ENCODE measurements at regions not wholly inside any gene's neighbourhood (a gene's known extent, or its start where the extent isn't known, plus 50 kb on each side); places are given as distances from the start of the nearest gene placed in this dataset.

GRCh38 chr5:136665331-136665730 lies 300.0 kb upstream of the TRPC7 start:
- Mint-ChIP-seq H3K27me3 (no peaks in the 10 kb centered on the region), H3K36me3 (no peaks in the 10 kb centered on the region), H3K4me3 (no peak overlapping the region), H3K27ac (no peak overlapping the region), H3K9me3 (no peaks in the 10 kb centered on the region), H3K4me1 (no peaks in the 10 kb centered on the region)
- DNase-seq: no peak

GRCh38 chr5:136661026-136661425 lies 295.7 kb upstream of the TRPC7 start:
- Mint-ChIP-seq H3K36me3 (no peaks in the 10 kb centered on the region), H3K4me3 (no peak overlapping the region)

GRCh38 chr5:136656811-136657210 lies 291.5 kb upstream of the TRPC7 start:
- no peaks in the 10 kb centered on the region for H3K36me3 Mint-ChIP-seq
- no peak overlapping the region for H3K4me3 Mint-ChIP-seq
- no peak for DNase-seq
- no peaks in the 10 kb centered on the region for H3K27me3 Mint-ChIP-seq
- no peaks in the 10 kb centered on the region for H3K4me1 Mint-ChIP-seq
- H3K27ac Mint-ChIP-seq: no peak overlapping the region
- no peaks in the 10 kb centered on the region for H3K9me3 Mint-ChIP-seq

More at GRCh38 chr5:136661026-136661425, 295.7 kb upstream of the TRPC7 start:
- Mint-ChIP-seq H3K4me1 (no peaks in the 10 kb centered on the region), H3K27me3 (no peaks in the 10 kb centered on the region), H3K27ac (no peak overlapping the region), H3K9me3 (no peaks in the 10 kb centered on the region)
- no peak for DNase-seq

- H3K9me3 Mint-ChIP-seq: peaks cover under 1% of the 10 kb centered on the region
- H3K36me3 Mint-ChIP-seq: no peaks in the 10 kb centered on the region
- H3K4me3 Mint-ChIP-seq: no peak overlapping the region
- H3K27ac Mint-ChIP-seq: no peak overlapping the region
- no peaks in the 10 kb centered on the region for H3K4me1 Mint-ChIP-seq
- DNase-seq: no peak
- H3K27me3 Mint-ChIP-seq: no peaks in the 10 kb centered on the region
Observed at GRCh38 chr5:136655468-136655867, 290.1 kb upstream of the TRPC7 start.

GRCh38 chr5:136646915-136647314 lies 281.6 kb upstream of the TRPC7 start:
- no peak overlapping the region for H3K4me3 Mint-ChIP-seq
- peaks cover 4% of the 10 kb centered on the region for H3K9me3 Mint-ChIP-seq
- no peaks in the 10 kb centered on the region for H3K36me3 Mint-ChIP-seq
- H3K4me1 Mint-ChIP-seq: no peaks in the 10 kb centered on the region
- no peak overlapping the region for H3K27ac Mint-ChIP-seq
- DNase-seq: no peak
- H3K27me3 Mint-ChIP-seq: no peaks in the 10 kb centered on the region

- Mint-ChIP-seq H3K4me3 (no peak overlapping the region), H3K27ac (no peak overlapping the region), H3K27me3 (no peaks in the 10 kb centered on the region), H3K4me1 (no peaks in the 10 kb centered on the region), H3K36me3 (no peaks in the 10 kb centered on the region), H3K9me3 (no peaks in the 10 kb centered on the region)
- no peak for DNase-seq
Observed at GRCh38 chr5:136642976-136643375, 277.6 kb upstream of the TRPC7 start.

- Mint-ChIP-seq H3K9me3 (no peaks in the 10 kb centered on the region), H3K36me3 (no peaks in the 10 kb centered on the region), H3K4me1 (no peaks in the 10 kb centered on the region), H3K27me3 (no peaks in the 10 kb centered on the region), H3K27ac (no peak overlapping the region), H3K4me3 (no peak overlapping the region)
- no peak for DNase-seq
Observed at GRCh38 chr5:136639616-136640015, 274.3 kb upstream of the TRPC7 start.

- Mint-ChIP-seq H3K9me3 (no peaks in the 10 kb centered on the region), H3K27me3 (no peaks in the 10 kb centered on the region), H3K4me3 (no peak overlapping the region), H3K36me3 (no peaks in the 10 kb centered on the region), H3K27ac (no peak overlapping the region), H3K4me1 (no peaks in the 10 kb centered on the region)
- no peak for DNase-seq
Observed at GRCh38 chr5:136638084-136638483, 272.7 kb upstream of the TRPC7 start.

GRCh38 chr5:136636001-136636400 lies 270.7 kb upstream of the TRPC7 start:
- Mint-ChIP-seq H3K9me3 (no peaks in the 10 kb centered on the region), H3K36me3 (no peaks in the 10 kb centered on the region), H3K27me3 (no peaks in the 10 kb centered on the region), H3K27ac (no peak overlapping the region), H3K4me3 (no peak overlapping the region), H3K4me1 (no peaks in the 10 kb centered on the region)
- DNase-seq: no peak

GRCh38 chr5:136631186-136631585 lies 265.8 kb upstream of the TRPC7 start:
- Mint-ChIP-seq H3K4me1 (no peaks in the 10 kb centered on the region), H3K9me3 (no peaks in the 10 kb centered on the region), H3K27me3 (no peaks in the 10 kb centered on the region), H3K27ac (no peak overlapping the region), H3K36me3 (no peaks in the 10 kb centered on the region), H3K4me3 (no peak overlapping the region)
- no peak for DNase-seq

GRCh38 chr5:136629125-136629792 lies 263.9 kb upstream of the TRPC7 start:
- no peak overlapping the region for H3K4me3 Mint-ChIP-seq
- DNase-seq: no peak
- H3K4me1 Mint-ChIP-seq: no peaks in the 10 kb centered on the region
- no peaks in the 10 kb centered on the region for H3K36me3 Mint-ChIP-seq
- no peaks in the 10 kb centered on the region for H3K27me3 Mint-ChIP-seq
- no peaks in the 10 kb centered on the region for H3K9me3 Mint-ChIP-seq
- H3K27ac Mint-ChIP-seq: no peak overlapping the region

- Mint-ChIP-seq H3K36me3 (no peaks in the 10 kb centered on the region), H3K4me3 (no peak overlapping the region), H3K9me3 (no peaks in the 10 kb centered on the region), H3K4me1 (no peaks in the 10 kb centered on the region), H3K27me3 (no peaks in the 10 kb centered on the region), H3K27ac (no peak overlapping the region)
- DNase-seq: no peak
Observed at GRCh38 chr5:136626531-136626930, 261.2 kb upstream of the TRPC7 start.

- no peak for DNase-seq
- Mint-ChIP-seq H3K9me3 (no peaks in the 10 kb centered on the region), H3K36me3 (no peaks in the 10 kb centered on the region), H3K27ac (no peak overlapping the region), H3K4me3 (no peak overlapping the region), H3K27me3 (no peaks in the 10 kb centered on the region), H3K4me1 (no peaks in the 10 kb centered on the region)
Observed at GRCh38 chr5:136622747-136623146, 257.4 kb upstream of the TRPC7 start.

GRCh38 chr5:136621743-136622142 lies 256.4 kb upstream of the TRPC7 start:
- Mint-ChIP-seq H3K9me3 (no peaks in the 10 kb centered on the region), H3K36me3 (no peaks in the 10 kb centered on the region), H3K27me3 (no peaks in the 10 kb centered on the region), H3K4me3 (no peak overlapping the region), H3K4me1 (no peaks in the 10 kb centered on the region), H3K27ac (no peak overlapping the region)
- no peak for DNase-seq

GRCh38 chr5:136620621-136621020 lies 255.3 kb upstream of the TRPC7 start:
- Mint-ChIP-seq H3K4me1 (no peaks in the 10 kb centered on the region), H3K27ac (no peak overlapping the region), H3K4me3 (no peak overlapping the region), H3K27me3 (no peaks in the 10 kb centered on the region), H3K9me3 (no peaks in the 10 kb centered on the region), H3K36me3 (no peaks in the 10 kb centered on the region)
- DNase-seq: no peak

- Mint-ChIP-seq H3K4me1 (no peaks in the 10 kb centered on the region), H3K36me3 (no peaks in the 10 kb centered on the region), H3K4me3 (no peak overlapping the region), H3K27me3 (no peaks in the 10 kb centered on the region), H3K9me3 (no peaks in the 10 kb centered on the region), H3K27ac (no peak overlapping the region)
- no peak for DNase-seq
Observed at GRCh38 chr5:136620016-136620419, 254.7 kb upstream of the TRPC7 start.

All from activated naive CD8-positive, alpha-beta T cell treated with anti-CD3 and anti-CD28 coated beads for 36 hours (primary cell).